ENCODE measurements at regions not wholly inside any gene's neighbourhood (a gene's known extent, or its start where the extent isn't known, plus 50 kb on each side); places are given as distances from the start of the nearest gene placed in this dataset.
"Not testable (repeated sequence)": the region's sequence is repeated elsewhere in the genome, so short reads cannot be mapped to it uniquely, and the experiment has no call there.

GRCh38 chr13:90902255-90902654 is 445.2 kb upstream of the MIR17HG start:
- no peak for DNase-seq (ENCODE audit: extremely low read depth in 1 of 2, low read depth in 1 of 2)

- DNase-seq (ENCODE audit: extremely low read depth in 1 of 2, low read depth in 1 of 2) = no peak
Observed at GRCh38 chr13:90906554-90906953, 440.9 kb upstream of the MIR17HG start.

GRCh38 chr13:90908792-90909191 is 438.7 kb upstream of the MIR17HG start:
- no peak for DNase-seq (ENCODE audit: extremely low read depth in 1 of 2, low read depth in 1 of 2)

- no peak for DNase-seq (ENCODE audit: extremely low read depth in 1 of 2, low read depth in 1 of 2)
Observed at GRCh38 chr13:90910018-90910639, 437.4 kb upstream of the MIR17HG start.

- DNase-seq (ENCODE audit: extremely low read depth in 1 of 2, low read depth in 1 of 2) = no peak
Observed at GRCh38 chr13:90912247-90912646, 435.2 kb upstream of the MIR17HG start.

GRCh38 chr13:90918536-90918935 is 429.0 kb upstream of the MIR17HG start:
- no peak for DNase-seq (ENCODE audit: extremely low read depth in 1 of 2, low read depth in 1 of 2)

GRCh38 chr13:90919153-90919552 is 428.3 kb upstream of the MIR17HG start:
- no peak for DNase-seq (ENCODE audit: extremely low read depth in 1 of 2, low read depth in 1 of 2)

- no peak for DNase-seq (ENCODE audit: extremely low read depth in 1 of 2, low read depth in 1 of 2)
Observed at GRCh38 chr13:90926459-90926858, 421.0 kb upstream of the MIR17HG start.

GRCh38 chr13:90928109-90928508 is 419.4 kb upstream of the MIR17HG start:
- no peak for DNase-seq (ENCODE audit: extremely low read depth in 1 of 2, low read depth in 1 of 2)

- no peak for DNase-seq (ENCODE audit: extremely low read depth in 1 of 2, low read depth in 1 of 2)
Observed at GRCh38 chr13:90933097-90933826, 414.2 kb upstream of the MIR17HG start.

GRCh38 chr13:90934741-90935140 is 412.7 kb upstream of the MIR17HG start:
- no peak for DNase-seq (ENCODE audit: extremely low read depth in 1 of 2, low read depth in 1 of 2)

- no peak for DNase-seq (ENCODE audit: extremely low read depth in 1 of 2, low read depth in 1 of 2)
Observed at GRCh38 chr13:90938848-90939247, 408.6 kb upstream of the MIR17HG start.

GRCh38 chr13:90943946-90944345 is 403.5 kb upstream of the MIR17HG start:
- DNase-seq (ENCODE audit: extremely low read depth in 1 of 2, low read depth in 1 of 2) = no peak

GRCh38 chr13:90945146-90945545 is 402.3 kb upstream of the MIR17HG start:
- DNase-seq (ENCODE audit: extremely low read depth in 1 of 2, low read depth in 1 of 2) = not testable (repeated sequence)

GRCh38 chr13:90946125-90946524 is 401.4 kb upstream of the MIR17HG start:
- DNase-seq (ENCODE audit: extremely low read depth in 1 of 2, low read depth in 1 of 2) = not testable (repeated sequence)

- DNase-seq (ENCODE audit: extremely low read depth in 1 of 2, low read depth in 1 of 2) = no peak
Observed at GRCh38 chr13:90947976-90948375, 399.5 kb upstream of the MIR17HG start.

GRCh38 chr13:90950160-90950559 is 397.3 kb upstream of the MIR17HG start:
- DNase-seq (ENCODE audit: extremely low read depth in 1 of 2, low read depth in 1 of 2) = no peak

GRCh38 chr13:90951663-90952062 is 395.8 kb upstream of the MIR17HG start:
- no peak for DNase-seq (ENCODE audit: extremely low read depth in 1 of 2, low read depth in 1 of 2)

- no peak for DNase-seq (ENCODE audit: extremely low read depth in 1 of 2, low read depth in 1 of 2)
Observed at GRCh38 chr13:90952326-90952725, 395.2 kb upstream of the MIR17HG start.

GRCh38 chr13:90954605-90955195 is 392.8 kb upstream of the MIR17HG start:
- DNase-seq (ENCODE audit: extremely low read depth in 1 of 2, low read depth in 1 of 2) = no peak

- no peak for DNase-seq (ENCODE audit: extremely low read depth in 1 of 2, low read depth in 1 of 2)
Observed at GRCh38 chr13:90956031-90956430, 391.5 kb upstream of the MIR17HG start.

GRCh38 chr13:90958866-90959265 is 388.6 kb upstream of the MIR17HG start:
- no peak for DNase-seq (ENCODE audit: extremely low read depth in 1 of 2, low read depth in 1 of 2)
